Midbrain (tissue), 1 donor: ENCODE measurements at regions not wholly inside any gene's neighbourhood (a gene's known extent, or its start where the extent isn't known, plus 50 kb on each side); places are given as distances from the start of the nearest gene placed in this dataset.
"Not testable (repeated sequence)": the region's sequence is repeated elsewhere in the genome, so short reads cannot be mapped to it uniquely, and the experiment has no call there.

Experiments
- DNase-seq: peaks from one replicate; lab custom pipeline; 2025; lab: John Stamatoyannopoulos, UW

DNA sequence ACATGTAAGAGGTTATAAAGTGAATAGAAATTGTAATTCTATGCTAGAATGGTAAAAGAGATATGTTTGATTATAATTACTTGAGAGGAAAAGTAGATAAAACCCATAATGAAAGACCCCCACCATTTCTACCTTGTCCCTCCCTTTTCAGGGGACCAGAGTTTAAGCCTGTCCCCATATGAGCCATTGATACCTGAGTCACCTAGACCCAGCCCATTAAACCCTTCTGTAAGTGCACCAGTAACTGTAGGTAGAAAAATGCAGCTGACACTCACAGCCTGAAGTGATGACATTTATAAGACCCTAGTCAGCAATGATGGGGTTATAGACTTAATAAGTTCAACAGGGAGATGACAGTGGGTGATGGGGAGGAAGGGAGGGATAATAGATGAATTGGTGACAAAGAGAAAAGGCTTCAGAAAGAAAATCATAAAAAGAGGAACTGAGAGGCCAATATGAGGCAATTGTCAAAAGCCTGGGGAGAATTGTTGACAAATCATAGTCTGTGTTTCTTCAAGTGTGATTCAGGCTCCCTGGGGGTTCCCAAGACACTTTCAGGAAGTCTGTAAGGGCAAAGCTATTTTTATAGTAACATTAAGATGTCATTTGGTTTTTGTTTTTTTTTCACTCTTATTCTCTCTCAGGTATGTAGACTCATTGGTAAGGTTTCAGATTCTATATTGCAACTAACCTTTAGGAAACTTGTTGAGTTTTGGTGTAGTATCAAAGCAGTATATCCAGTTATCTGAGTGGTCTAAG, 544.2 kb downstream of the SATB2 start:
- no peak for DNase-seq

DNA sequence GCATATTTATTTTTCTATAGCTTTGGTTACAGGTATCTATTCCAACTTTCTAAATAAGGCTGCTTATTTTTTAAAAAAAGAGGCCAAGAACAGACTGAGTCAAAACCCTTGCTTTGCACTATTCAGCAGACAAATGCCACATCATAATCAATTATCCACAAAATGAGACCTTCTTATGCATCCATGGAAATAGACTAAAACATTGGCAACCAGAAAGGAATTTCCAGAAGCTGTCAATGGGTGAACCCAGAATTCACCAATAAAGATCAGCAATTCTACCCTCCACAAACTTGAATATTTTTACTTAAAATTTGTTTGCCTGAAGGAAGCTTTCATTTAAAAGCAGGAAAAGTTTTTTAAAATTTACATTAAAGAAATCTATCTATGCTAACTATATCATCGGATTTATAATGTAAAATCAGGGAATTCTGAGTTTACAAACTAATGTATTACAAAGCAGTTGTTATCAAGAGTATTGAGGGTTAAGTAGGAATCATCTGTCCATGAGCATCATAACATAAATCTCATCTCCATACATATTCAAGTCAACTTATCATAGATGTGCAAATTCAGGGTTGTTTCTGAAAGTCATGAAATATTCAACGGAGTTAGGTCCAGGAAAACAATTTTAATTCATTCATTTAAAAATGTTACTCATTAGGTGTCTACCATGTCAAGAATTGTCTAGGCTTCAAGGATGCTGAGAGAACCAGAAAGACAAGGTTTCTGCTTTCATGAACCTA, 548.0 kb downstream of the SATB2 start:
- DNase-seq, result no peak

DNA sequence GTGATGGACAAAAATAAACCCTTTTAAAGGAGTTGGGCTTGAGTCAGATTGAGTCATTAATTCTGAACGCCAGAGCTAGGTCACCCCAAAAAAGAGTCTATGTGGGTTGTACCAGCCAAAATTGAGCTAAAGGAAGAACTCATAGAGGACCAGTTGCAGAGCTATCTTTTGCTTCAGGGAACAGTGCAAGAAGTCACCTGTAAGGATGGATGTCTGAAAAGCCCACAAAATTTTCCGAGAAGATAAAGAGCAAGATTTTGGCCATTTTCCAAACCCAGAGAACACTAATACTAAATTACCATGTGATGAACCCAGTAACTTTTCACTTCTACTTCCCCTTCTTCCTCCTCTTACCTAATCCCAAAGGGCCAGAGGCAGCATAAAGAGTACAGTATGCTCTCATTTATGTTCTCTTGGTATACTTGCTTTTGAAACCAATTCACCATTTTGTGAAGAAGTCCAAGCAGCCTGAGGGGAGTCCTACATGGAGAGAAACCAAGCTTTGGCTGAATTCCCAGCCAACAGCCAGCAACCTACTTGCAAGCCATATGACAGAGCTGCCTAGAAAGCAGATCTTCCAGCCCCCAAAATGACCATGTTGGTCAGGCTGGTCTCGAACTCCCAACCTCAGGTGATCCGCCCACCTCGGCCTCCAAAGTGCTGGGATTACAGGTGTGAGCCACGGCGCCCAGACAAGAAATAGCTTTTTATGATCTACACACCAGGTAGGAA, 551.7 kb downstream of the SATB2 start:
- no peak for DNase-seq

DNA sequence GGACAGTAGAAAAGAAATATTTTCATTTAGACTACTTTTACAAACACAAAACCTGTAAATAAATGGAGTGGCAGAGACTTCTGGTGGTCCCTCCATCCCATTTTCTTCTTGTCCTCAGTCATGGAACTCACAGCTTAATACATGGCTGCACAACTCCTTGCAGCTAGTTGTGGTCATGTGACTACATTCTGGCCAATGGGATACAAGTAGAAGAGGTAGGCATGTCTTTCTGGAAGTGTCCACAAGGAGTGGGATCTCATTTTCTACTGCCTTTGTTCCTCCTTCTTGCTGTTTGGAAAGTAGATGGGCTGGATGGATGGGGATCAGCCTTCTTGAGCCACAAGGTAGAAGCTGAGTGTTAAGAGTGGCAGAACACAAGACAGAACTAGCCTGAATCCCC, 555.8 kb downstream of the SATB2 start:
- DNase-seq, result no peak

DNA sequence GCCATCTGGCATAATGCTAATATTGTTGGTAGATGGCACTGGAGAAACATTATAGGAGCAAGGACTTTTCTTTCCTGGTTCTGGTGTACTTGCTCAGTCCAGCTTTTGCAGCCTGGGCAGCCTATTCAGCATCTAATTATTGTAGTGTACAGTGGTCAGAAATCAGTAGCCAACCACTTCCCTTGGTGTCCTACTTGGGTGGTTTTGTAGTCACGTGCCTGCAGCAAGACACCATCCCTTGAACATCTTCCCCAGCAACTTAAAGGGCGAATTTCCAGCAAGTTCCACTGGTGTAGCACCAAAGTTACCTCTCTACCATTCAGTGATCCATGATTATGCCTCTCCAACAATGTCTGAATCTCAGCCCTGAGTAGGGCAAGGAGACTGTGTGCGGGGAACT, 557.6 kb downstream of the SATB2 start:
- DNase-seq, result no peak

DNA sequence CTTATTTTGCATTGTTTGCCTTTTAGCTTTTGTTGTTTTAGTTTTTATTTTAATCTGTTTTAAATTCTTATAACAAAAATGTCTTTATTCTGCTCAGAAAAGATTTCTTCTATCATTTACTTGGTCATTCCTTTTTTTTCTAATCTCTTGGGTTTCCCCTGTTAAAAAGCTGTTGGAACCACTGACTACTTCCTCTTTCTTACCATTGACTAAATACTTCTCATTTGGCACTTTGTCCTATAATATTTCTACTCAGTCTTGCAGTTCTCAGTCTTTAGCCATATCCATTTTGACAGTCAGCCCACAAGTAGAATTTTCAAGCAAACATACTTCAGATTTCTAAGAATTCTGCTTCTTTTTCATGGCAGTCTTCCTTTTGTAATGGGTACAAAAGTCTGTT, 567.2 kb downstream of the SATB2 start:
- DNase-seq, result no peak

DNA sequence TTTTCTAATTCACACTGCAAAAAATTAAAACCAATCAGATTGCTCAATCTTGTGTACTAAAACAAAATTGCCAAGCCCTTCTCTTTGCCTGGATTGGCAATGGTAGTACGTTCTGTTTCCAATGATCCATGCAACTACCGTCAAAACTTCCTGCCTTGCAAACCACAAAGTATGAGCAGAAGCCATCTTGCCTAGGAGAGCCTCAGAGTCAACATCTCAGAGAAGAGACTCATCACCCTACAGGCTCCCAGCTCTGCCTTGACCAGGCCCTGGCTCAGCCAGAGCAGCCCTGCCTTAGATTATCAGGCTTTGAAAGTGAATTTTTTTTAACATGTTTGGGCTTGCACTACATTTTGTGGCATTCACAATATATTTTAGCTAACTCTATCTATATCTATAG, 574.1 kb downstream of the SATB2 start:
- DNase-seq, result no peak

DNA sequence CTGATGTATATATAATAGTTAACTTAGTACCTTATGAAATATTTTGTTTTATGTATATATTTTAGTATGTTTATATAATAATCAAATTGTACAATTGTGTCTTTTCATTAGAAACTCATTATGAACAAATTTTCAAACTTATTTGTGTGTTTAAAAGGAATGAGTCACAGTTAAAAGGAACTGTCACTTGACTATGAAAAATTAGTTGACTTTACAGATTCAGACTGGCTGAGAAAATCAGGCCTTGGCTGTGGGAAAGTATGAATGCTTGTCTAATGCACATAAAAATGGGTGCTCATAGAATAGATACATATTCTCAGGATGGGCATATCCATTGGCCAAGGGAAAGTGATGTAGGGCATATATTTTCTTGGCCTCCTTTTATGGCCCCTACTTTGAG, 576.8 kb downstream of the SATB2 start:
- no peak for DNase-seq

DNA sequence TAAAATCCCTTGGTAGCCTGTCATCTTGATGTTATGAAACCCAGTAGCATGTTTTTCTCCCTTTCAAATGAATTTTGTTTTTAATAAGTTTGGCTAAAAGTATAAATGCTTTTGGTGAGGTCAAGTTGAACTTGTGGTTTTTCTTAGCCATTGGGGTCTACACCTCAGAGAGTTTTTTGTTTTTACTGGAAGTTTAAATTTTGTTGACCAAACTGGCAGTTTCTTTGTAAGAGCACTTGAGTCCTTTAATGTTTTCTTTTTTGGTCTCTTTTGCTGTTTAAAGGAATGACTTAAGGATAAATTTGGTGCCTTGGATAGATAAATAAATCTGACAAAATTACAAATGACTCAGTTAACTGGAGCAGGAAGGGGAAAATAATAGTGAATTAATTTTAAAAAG, 577.3 kb downstream of the SATB2 start:
- no peak for DNase-seq

DNA sequence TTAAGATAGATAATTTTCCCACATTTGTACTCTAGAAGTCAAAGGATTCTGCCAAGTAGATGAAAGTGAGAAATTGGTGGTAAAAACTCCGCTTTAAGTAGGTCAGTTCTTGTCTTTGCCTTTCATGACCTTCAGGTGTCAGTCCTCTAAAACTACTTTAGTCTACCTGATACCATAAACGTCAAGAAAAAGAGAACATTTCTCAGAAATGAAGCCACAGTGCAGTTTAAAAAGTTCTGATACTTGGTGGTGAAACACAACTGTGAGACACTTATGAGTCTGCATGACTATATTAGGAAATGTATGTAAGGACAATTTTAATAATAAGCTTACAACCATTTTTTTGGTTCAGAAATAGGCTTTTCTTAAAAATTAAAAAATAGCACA, 583.3 kb downstream of the SATB2 start:
- no peak for DNase-seq

DNA sequence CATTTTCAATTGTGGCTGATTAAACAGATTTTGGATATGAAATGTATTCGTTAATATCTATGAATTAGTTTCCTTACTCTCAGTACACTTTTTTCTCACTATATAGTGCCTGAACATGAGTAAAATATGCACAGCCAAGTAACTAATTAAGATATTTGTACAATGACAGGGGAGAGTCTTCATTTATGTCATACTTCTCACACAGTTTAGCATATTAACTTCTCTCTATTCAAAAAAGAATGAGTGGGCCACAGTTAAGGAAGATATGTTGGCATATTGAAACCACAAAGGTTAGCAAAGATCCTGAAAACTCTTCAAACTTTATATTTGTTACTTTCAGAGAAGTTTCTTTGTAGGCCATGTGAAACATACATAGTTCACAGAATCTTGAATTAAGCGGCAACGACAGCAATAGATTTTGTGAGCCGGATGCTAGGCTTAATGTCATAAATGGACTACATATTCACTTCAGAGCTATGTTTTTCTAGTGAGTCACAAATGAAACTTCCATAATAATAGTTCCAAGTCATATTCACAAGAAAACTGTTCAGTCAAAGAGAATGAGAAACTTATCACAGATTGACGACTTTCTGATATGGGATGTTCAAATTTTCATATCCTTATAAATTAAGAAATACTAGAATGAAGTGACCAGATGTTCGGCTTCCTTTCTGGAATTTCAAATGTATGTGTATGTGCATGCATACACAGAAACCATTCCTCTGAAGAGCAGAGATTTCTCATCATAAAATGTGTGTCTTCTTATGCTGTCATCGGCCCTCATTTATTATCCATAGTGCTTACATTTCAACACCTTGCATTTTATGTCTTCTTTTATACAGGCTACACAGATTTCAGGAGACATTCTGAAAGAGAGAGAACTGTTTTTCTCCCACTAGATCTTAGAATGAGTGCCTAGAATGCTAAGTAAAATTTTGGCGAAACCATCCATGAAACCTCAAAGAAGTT, 584.0 kb downstream of the SATB2 start:
- no peak for DNase-seq

DNA sequence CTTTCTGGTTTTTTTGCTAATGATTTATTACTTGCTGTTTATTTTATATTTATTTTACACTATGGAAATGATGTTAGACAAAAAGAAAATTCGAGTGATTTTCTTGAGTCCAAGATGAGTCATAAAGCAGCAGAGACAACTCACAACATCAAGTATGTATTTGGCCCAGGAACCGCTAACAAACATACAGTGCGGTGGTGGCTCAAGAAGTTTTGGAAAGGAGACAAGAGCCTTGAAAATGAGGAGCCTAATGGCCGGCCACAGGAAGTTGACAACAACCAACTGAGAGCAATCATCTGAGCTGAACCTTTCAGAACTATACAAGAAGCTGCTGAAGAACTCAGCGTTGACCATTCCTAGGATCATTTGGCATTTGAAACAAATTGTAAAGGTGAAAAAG, 594.1 kb downstream of the SATB2 start:
- DNase-seq, result no peak

DNA sequence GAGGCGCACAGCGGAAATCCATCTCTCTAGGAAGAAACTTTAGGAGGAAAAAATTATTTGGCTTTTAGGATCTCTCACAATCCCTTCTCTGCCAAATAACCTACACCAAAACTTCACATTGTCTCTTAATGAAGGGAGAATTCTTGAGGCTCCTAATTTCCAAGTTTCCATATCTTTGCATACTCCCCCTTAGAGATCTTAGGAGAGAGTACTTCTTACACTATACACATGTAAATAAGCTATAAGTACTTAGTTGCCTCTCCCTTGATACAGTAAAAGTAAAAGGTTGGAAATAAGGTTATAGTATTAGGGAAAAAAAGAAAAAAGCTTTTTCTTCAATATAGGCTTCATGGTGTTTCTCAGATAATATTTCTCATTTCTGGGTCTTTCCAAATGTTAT, 596.7 kb downstream of the SATB2 start:
- no peak for DNase-seq

DNA sequence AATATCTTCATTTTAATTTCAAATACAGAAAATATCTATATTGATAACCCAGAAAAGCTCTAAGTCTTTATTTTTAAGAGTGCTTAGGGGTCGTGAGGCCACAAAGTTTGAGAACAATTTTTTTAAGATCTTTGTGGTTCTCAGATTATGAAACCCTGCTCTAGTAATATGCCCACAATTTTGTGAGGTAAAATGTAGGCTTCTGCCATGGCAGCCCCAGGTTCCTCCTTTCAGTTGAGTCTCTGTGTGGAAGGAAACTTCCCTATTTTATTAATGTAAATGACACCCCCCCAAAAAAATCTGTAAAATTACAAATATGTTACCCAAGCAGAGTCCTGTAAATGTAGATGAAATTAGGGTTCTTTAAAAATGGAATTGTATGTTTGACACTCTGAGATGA, 600.5 kb downstream of the SATB2 start:
- no peak for DNase-seq

DNA sequence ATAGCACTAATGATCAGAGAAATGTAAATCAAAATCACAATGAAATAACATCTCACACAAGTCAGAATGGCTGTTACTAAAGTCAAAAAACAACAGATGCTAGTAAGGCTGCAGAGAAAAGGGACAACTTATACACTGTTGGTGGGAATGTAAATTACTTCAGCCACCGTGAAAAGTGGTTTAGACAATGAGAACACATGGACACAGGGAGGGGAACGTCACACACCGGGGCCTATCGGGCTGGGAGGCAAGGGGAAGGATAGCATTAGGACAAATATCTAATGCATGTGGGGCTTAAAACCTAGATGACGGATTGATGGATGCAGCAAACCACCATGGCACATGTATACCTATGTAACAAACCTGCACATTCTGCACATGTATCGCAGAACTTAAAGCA, 602.0 kb downstream of the SATB2 start:
- DNase-seq, result not testable (repeated sequence)

DNA sequence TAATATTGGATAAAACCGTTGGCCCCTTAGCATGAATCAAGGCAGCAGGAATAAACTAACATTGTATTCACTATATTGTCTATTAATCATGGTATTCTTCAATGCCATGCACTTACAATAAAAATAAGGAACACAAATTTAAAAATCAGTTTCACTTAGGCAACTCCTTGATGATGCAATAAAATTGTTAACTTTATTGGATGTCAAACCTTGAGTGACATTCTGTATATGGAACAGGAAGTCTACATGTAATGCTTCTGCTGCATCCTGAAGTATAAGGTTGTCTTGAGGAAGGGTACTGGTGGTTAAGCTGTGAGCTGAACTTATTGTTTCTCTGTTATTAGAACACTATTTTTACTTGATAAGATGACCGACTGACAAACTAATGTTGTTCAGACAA, 605.5 kb downstream of the SATB2 start:
- no peak for DNase-seq

DNA sequence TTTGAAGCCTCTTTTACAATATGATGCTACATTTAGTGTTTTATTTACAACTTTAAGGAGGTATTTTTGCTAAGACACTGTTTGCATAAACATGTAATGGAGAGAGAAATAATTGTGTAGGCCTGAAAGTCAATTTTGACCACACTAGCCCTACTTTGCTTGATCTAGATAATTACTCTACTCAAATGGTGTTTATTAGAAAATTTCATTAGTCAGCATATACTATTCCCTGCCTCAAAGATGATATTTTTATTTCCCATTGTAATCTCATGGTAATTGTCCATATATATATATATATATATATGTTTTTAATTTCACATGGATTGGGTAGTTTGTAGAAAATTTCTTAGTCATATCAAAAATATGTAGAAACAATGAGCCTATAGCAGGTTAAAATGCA, 632.2 kb downstream of the SATB2 start:
- DNase-seq, result no peak

DNA sequence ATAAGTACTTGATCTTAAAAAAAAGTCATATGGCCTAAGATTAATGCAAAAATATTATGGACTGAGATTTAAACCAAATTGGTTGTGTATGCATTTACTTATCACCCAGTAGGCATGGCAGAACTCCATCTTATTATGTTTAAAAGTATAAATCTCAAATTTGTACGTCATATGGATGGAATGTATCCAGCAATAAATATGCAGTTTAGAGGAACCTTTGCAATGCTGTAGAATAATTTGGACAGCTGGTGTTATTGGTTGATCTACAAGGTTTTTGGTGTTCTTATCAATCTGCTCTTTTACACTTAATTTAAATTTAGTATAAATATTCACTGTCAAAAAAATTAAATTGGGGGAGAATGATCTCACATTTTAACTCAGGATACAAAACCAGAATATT, 640.2 kb downstream of the SATB2 start:
- no peak for DNase-seq

DNA sequence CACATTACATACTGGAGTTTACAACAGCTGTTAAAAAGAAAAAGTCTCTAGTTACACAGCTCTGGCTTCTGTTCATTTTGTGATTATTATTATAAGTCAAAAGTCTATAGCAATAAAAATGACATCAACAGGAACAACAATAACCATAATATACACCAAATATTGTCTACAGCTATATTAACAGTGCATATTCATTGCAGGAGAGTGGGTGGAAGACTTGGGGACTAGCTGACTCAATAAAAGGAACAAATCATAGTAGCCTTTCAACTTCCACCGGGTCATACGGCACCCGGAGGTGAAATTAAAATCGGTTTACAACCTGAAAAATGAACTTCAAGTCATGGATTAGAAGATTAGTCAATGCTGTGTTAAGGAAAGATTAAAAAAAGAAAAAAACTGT, 642.1 kb downstream of the SATB2 start:
- DNase-seq, result no peak

DNA sequence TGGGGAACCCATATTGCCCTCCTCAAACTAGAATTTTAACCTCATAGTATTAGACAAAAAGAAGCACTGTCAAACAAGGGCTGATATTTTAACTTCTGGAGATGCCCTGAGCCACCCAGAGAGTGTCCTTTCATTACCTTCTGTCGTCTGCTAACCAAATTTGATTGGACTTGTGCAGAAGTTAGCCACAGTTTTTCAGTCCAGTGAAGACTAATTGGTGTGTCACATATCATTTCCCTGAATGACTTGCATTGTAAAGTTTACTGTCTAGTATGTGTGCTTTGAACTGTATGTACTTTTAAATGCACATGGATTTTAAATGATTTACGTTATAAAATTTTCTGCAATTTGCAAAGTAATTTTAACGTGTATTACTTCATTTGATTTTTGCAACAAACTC, 646.5 kb downstream of the SATB2 start:
- DNase-seq, result no peak

DNA sequence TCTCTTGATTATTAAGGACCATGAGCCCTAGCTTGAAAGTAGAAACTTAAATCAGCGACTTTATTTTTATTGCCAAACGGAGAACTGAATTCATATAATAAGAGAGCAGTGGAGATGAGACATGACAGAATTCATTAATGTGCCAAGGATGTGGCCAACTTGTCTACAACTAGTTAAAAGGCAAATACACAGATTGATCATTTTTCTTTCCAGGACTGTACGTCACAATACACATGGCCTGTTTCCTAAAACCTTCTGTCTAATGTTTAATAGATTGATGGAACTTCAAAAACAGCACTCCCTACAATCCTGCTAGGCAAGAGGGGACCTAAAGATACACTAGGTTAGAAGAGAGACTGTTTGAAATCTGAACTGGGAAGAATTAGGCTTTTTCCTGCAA, 647.8 kb downstream of the SATB2 start:
- no peak for DNase-seq

DNA sequence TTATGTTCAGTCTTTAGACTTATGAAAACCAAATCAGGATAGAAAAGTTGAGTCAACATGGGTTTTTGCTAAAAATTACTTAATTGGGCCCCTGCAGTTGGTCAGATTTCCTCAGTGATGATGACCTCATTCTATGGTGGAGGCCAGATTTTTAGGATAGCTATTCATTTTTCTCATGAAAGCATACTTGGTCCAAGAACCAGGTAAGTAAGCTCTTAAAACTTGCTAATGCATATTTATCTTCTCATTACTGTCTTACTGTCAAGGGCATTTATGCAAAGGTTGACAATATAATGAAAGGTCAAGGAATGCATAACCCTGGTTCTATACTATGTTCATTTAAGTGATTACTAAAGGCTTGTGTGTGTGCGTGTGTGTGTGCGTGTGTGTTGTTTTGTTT, 650.6 kb downstream of the SATB2 start:
- DNase-seq, result no peak
